Neural progenitor cell (in vitro differentiated cells): ENCODE measurements at regions not wholly inside any gene's neighbourhood (a gene's known extent, or its start where the extent isn't known, plus 50 kb on each side); places are given as distances from the start of the nearest gene placed in this dataset.
"Not testable (repeated sequence)": the region's sequence is repeated elsewhere in the genome, so short reads cannot be mapped to it uniquely, and the experiment has no call there.

Experiments used
- DNase-seq: peaks from one replicate; pipeline ENCODE4 v3.0.0-alpha.2; 2016; ENCODE audit warnings: low spot score
- H2AFZ ChIP-seq: fragments of 200-600 bp; sonication (generic); replicated peaks from 2 replicates; pipeline ENCODE4 v1.6.1; 2016; ENCODE audit warnings: antibody characterized with exemption
- H3F3A ChIP-seq: fragments of 200-600 bp; sonication (generic); 2 replicates; pipeline ENCODE4 v1.6.1; 2016; ENCODE audit warnings: antibody characterized with exemption, low read depth
- H3K27ac ChIP-seq: fragments of 200-600 bp; sonication (generic); 2 replicates; pipeline ENCODE4 v1.5.1; 2016; ENCODE audit warnings: mild to moderate bottlenecking
- H3K27me3 ChIP-seq: fragments of 200-600 bp; sonication (generic); 2 replicates; pipeline ENCODE4 v1.6.1; 2016; ENCODE audit warnings: mild to moderate bottlenecking, moderate library complexity
- H3K36me3 ChIP-seq: fragments of 200-600 bp; sonication (generic); 2 replicates; pipeline ENCODE4 v1.5.1; 2016
- H3K4me1 ChIP-seq: fragments of 200-600 bp; sonication (generic); 2 replicates; pipeline ENCODE4 v1.6.1; 2016; ENCODE audit warnings: mixed run types
- H3K4me2 ChIP-seq: fragments of 200-600 bp; sonication (generic); 2 replicates; pipeline ENCODE4 v1.6.1; 2016
- H3K4me3 ChIP-seq: fragments of 200-600 bp; sonication (generic); 2 replicates; pipeline ENCODE4 v1.5.1; 2016
- H3K79me2 ChIP-seq: fragments of 200-600 bp; sonication (generic); 2 replicates; pipeline ENCODE4 v1.6.1; 2016; ENCODE audit warnings: low read depth
- H3K9ac ChIP-seq: fragments of 200-600 bp; sonication (generic); 2 replicates; pipeline ENCODE4 v1.6.1; 2016
- H3K9me3 ChIP-seq: fragments of 200-600 bp; sonication (generic); 2 replicates; pipeline ENCODE4 v1.5.1; 2016; ENCODE audit warnings: low read depth
- H4K20me1 ChIP-seq: fragments of 200-600 bp; sonication (generic); 2 replicates; pipeline ENCODE4 v1.6.1; 2016; ENCODE audit warnings: low read depth
- H3K27ac Mint-ChIP-seq: 3 replicates; pipeline ENCODE4 v1.8.0; 2021; ENCODE audit warnings: mixed read lengths
- H3K27me3 Mint-ChIP-seq: 2 replicates; pipeline ENCODE4 v1.8.0; 2022; ENCODE audit warnings: low read depth, mild to moderate bottlenecking, inconsistent platforms, moderate library complexity, mixed read lengths; ENCODE audit not compliant: insufficient read depth
- H3K36me3 Mint-ChIP-seq: 3 replicates; pipeline ENCODE4 v1.8.0; 2021; ENCODE audit warnings: mixed read lengths
- H3K4me1 Mint-ChIP-seq: 3 replicates; pipeline ENCODE4 v1.8.0; 2021; ENCODE audit warnings: mixed read lengths
- H3K4me3 Mint-ChIP-seq: 3 replicates; pipeline ENCODE4 v1.8.0; 2021; ENCODE audit warnings: mild to moderate bottlenecking, moderate library complexity, mixed read lengths
- H3K9me3 Mint-ChIP-seq: 3 replicates; pipeline ENCODE4 v1.8.0; 2020; ENCODE audit warnings: mixed read lengths
- CTCF ChIP-seq: fragments of 200-600 bp; sonication (generic); IDR thresholded peaks from 2 replicates; pipeline ENCODE4 v1.5.1; 2017; ENCODE audit warnings: antibody characterized with exemption, mild to moderate bottlenecking
- EZH2 ChIP-seq: fragments of 200-600 bp; sonication (generic); IDR thresholded peaks from 2 replicates; pipeline ENCODE4 v1.6.1; 2017; ENCODE audit warnings: antibody characterized with exemption, mild to moderate bottlenecking, moderate library complexity
- EZH2phosphoT487 ChIP-seq: fragments of 200-600 bp; sonication (generic); IDR thresholded peaks from 2 replicates; pipeline ENCODE4 v1.6.1; 2017; ENCODE audit warnings: antibody characterized with exemption

GRCh38 chr3:65005486-65005885, 317.7 kb upstream of the ADAMTS9 start:
- Histone ChIP-seq H3K4me3 (no peak overlapping the region), H2AFZ (no peak overlapping the region), H3K4me1 (no peaks in the 10 kb centered on the region), H3K4me2 (no peak overlapping the region), H4K20me1 (no peaks in the 10 kb centered on the region), H3K27ac (no peak overlapping the region), H3K9me3 (no peaks in the 10 kb centered on the region), H3K79me2 (no peaks in the 10 kb centered on the region), H3K9ac (no peak overlapping the region), H3K27me3 (no peaks in the 10 kb centered on the region), H3F3A (no peaks in the 10 kb centered on the region), H3K36me3 (no peaks in the 10 kb centered on the region)
- H3K27me3 Mint-ChIP-seq: no peaks in the 10 kb centered on the region
- no peak for DNase-seq
- no peaks in the 10 kb centered on the region for H3K36me3 Mint-ChIP-seq
- H3K4me1 Mint-ChIP-seq: peaks cover 32% of the 10 kb centered on the region
- no peak overlapping the region for H3K4me3 Mint-ChIP-seq
- no peaks in the 10 kb centered on the region for H3K9me3 Mint-ChIP-seq
- no peak for TF ChIP-seq CTCF
- no peak for TF ChIP-seq EZH2
- TF ChIP-seq EZH2phosphoT487: no peak
- peak overlapping the region; percentile 11 for H3K27ac Mint-ChIP-seq

DNA sequence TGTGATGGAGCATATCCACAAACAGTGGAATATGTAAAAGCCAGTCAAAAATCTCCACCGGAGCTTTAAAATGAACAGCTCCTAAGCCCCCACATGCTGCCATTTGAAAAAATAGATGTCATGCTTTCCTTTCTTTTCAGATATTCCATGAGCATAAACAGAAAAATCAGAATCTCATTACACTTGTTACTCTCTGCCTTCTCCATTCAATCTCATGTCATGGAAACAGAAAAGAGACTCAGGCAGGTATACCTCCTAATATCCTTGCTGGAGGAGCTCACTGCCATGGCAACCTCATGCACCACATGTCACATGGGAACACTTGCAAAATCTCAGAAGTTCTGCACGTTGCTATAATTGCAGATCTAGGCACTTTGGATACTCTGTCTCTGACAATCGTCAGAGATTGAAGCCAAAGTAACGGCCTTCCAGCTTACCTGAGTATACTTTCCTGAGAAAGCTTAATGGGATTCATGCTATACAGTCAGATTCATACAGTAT, 317.0 kb upstream of the ADAMTS9 start:
- no peak overlapping the region for H3K4me2 ChIP-seq
- Mint-ChIP-seq H3K27ac (no peak overlapping the region), H3K9me3 (no peaks in the 10 kb centered on the region)

DNA sequence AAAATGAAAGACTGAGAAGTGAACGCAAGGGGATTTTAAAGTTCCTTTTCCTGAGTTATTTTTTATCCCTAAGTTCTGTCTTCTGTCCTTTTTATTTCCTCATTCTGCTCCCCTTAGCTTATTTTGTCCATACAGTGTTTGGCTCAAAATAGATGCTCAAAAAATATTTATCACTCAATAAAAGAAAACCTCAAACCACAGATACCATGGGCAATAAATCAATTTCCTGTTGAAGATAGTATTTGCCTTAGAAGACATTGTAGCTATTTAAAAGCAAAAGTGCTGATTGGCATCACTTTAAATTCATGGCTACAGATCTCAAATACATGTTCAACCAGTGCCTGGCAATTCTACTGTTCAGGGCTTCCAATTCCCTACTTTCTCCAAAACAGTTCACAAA, 316.5 kb upstream of the ADAMTS9 start:
- DNase-seq: no peak
- H3K27me3 Mint-ChIP-seq: no peaks in the 10 kb centered on the region
- no peaks in the 10 kb centered on the region for H3K36me3 ChIP-seq
- H3K27ac Mint-ChIP-seq: no peak overlapping the region
- no peak overlapping the region for H3K9ac ChIP-seq
- no peak overlapping the region for H3K27ac ChIP-seq
- no peak overlapping the region for H3K4me3 Mint-ChIP-seq
- peaks cover 39% of the 10 kb centered on the region for H3K4me1 Mint-ChIP-seq
- no peak overlapping the region for H2AFZ ChIP-seq
- no peaks in the 10 kb centered on the region for H3K9me3 Mint-ChIP-seq
- no peaks in the 10 kb centered on the region for H3K36me3 Mint-ChIP-seq
- H3K79me2 ChIP-seq: no peaks in the 10 kb centered on the region
- TF ChIP-seq EZH2phosphoT487 (no peak), EZH2 (no peak), CTCF (no peak)
- H3K27me3 ChIP-seq: no peaks in the 10 kb centered on the region
- no peak overlapping the region for H3K4me2 ChIP-seq
- no peak overlapping the region for H3K4me3 ChIP-seq
- H3K9me3 ChIP-seq: no peaks in the 10 kb centered on the region
- no peaks in the 10 kb centered on the region for H4K20me1 ChIP-seq
- no peaks in the 10 kb centered on the region for H3F3A ChIP-seq
- no peaks in the 10 kb centered on the region for H3K4me1 ChIP-seq

More for the DNA sequence above, 317.0 kb upstream of the ADAMTS9 start:
- Histone ChIP-seq H3K27ac (no peak overlapping the region), H2AFZ (no peak overlapping the region), H3K4me1 (no peaks in the 10 kb centered on the region), H3K79me2 (no peaks in the 10 kb centered on the region), H3K9ac (no peak overlapping the region), H3K36me3 (no peaks in the 10 kb centered on the region), H3K4me3 (no peak overlapping the region), H3K9me3 (no peaks in the 10 kb centered on the region), H3K27me3 (no peaks in the 10 kb centered on the region), H4K20me1 (no peaks in the 10 kb centered on the region), H3F3A (no peaks in the 10 kb centered on the region)
- TF ChIP-seq EZH2 (no peak), EZH2phosphoT487 (no peak), CTCF (no peak)
- Mint-ChIP-seq H3K27me3 (no peaks in the 10 kb centered on the region), H3K36me3 (no peaks in the 10 kb centered on the region), H3K4me3 (no peak overlapping the region), H3K4me1 (peaks cover 35% of the 10 kb centered on the region)
- no peak for DNase-seq

GRCh38 chr3:65001119-65001518, 313.3 kb upstream of the ADAMTS9 start:
- not testable (repeated sequence) for H3K79me2 ChIP-seq, H4K20me1 ChIP-seq, H3K27ac Mint-ChIP-seq, H3K4me3 Mint-ChIP-seq, H3K4me1 ChIP-seq, H3K36me3 Mint-ChIP-seq, H3K27me3 Mint-ChIP-seq, H3K27me3 ChIP-seq, H3K9me3 ChIP-seq, H3K4me3 ChIP-seq, H3K9ac ChIP-seq, H3K9me3 Mint-ChIP-seq, DNase-seq, H3K36me3 ChIP-seq, H2AFZ ChIP-seq, H3K27ac ChIP-seq, H3K4me2 ChIP-seq, H3F3A ChIP-seq
- H3K4me1 Mint-ChIP-seq: peaks cover 57% of the 10 kb centered on the region
